Activated CD8-positive, alpha-beta T cell treated with anti-CD3 and anti-CD28 coated beads, Interleukin-2, amount 10 ng/mL, durations not matched to agents 7 days and 5 days (primary cell): ENCODE measurements at regions not wholly inside any gene's neighbourhood (a gene's known extent, or its start where the extent isn't known, plus 50 kb on each side); places are given as distances from the start of the nearest gene placed in this dataset.
"Not testable (repeated sequence)": the region's sequence is repeated elsewhere in the genome, so short reads cannot be mapped to it uniquely, and the experiment has no call there.

Source experiments
- ATAC-seq: fragments of 150-1000 bp; cut with Tn5 transposase; one replicate; pipeline ENCODE4 v1.10.0; 2021; ENCODE audit warnings: moderate library complexity
- CTCF ChIA-PET: fragments of 350-600 bp; sonication (Branson Sonifier 250); formaldehyde crosslinking; loops from one replicate; lab custom pipeline; 2021; ENCODE audit warnings: antibody characterized with exemption; lab: Charles Lee
- POLR2A ChIA-PET: fragments of 350-600 bp; sonication (Branson Sonifier 250); formaldehyde crosslinking; loops from one replicate; lab custom pipeline; 2021; ENCODE audit warnings: antibody characterized with exemption; lab: Charles Lee
- DNase-seq: peaks from one replicate; pipeline ENCODE4 v3.0.0-alpha.2; 2020
- H3K27ac Mint-ChIP-seq: one replicate; pipeline ENCODE4 v1.8.0; 2021; ENCODE audit warnings: mild to moderate bottlenecking, mixed read lengths
- H3K27me3 Mint-ChIP-seq: one replicate; pipeline ENCODE4 v1.8.0; 2021; ENCODE audit warnings: low read depth, mixed read lengths
- H3K36me3 Mint-ChIP-seq: one replicate; pipeline ENCODE4 v1.8.0; 2021; ENCODE audit warnings: low read depth, mixed read lengths
- H3K4me1 Mint-ChIP-seq: one replicate; pipeline ENCODE4 v1.8.0; 2021; ENCODE audit warnings: low read depth, mixed read lengths
- H3K4me3 Mint-ChIP-seq: one replicate; pipeline ENCODE4 v1.8.0; 2021; ENCODE audit warnings: mild to moderate bottlenecking, mixed read lengths
- H3K9me3 Mint-ChIP-seq: one replicate; pipeline ENCODE4 v1.8.0; 2022; ENCODE audit warnings: mixed read lengths; ENCODE audit not compliant: insufficient read depth

- peak; percentile 60 for ATAC-seq
These were observed 50.8 kb upstream of the ACBD5 start for GRCh38 chr10:27291253-27291895.

More at GRCh38 chr10:27291253-27291895, 50.8 kb upstream of the ACBD5 start:
- H3K4me3 Mint-ChIP-seq: peak overlapping the region; percentile 54
- H3K27me3 Mint-ChIP-seq, DNase-seq, H3K36me3 Mint-ChIP-seq, POLR2A ChIA-PET, CTCF ChIA-PET, H3K9me3 Mint-ChIP-seq: not testable (repeated sequence)
- peaks cover 12% of the 10 kb centered on the region for H3K4me1 Mint-ChIP-seq
- H3K27ac Mint-ChIP-seq: peak overlapping the region; percentile 71
